GM18858 (cell line): ENCODE measurements at regions not wholly inside any gene's neighbourhood (a gene's known extent, or its start where the extent isn't known, plus 50 kb on each side); places are given as distances from the start of the nearest gene placed in this dataset.

Experiments
- ATAC-seq: cut with Tn5 transposase; IDR thresholded peaks from one replicate; pipeline ENCODE4 v1.9.1; 2021; ENCODE audit not compliant: unreplicated experiment

DNA sequence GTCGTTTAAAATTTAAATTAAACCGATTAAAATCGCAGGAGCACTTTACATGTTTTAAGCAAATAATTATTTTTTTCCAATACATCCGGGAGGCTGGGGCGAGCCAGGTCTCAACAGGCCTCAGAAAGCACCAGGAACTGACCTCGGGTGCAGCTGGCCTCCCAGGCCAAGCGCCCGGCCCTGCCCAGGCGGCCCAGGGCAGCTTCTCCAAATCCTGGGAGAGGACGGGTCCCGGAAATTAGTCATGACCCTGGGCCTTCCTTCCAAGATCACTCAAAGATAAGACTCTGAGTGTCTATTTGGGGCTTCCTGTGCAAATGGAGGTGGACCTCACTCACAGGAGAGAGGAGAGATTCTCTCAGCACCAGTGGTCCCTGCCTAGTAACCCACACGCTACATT lies 177.1 kb downstream of the BCL11B start:
- no peak for ATAC-seq

DNA sequence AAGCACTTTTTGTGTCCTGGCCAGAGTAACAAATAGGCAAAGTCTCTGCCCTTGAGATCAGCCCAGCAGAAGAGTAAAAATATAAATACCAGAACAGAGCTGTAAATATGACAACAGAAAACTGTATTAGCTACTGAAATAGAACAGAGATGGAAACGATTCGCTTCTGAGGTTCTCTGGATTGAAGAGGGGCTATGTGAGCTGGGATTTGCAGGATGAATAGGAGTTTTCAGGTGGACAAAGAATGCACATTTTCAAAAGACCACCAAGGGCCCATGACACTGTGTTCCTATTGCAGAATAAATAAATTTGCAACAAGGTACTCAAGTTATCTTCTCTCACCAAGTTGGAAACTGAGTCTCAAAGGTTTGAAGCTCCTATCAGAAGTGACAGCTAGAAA lies 176.6 kb downstream of the BCL11B start:
- no peak for ATAC-seq

DNA sequence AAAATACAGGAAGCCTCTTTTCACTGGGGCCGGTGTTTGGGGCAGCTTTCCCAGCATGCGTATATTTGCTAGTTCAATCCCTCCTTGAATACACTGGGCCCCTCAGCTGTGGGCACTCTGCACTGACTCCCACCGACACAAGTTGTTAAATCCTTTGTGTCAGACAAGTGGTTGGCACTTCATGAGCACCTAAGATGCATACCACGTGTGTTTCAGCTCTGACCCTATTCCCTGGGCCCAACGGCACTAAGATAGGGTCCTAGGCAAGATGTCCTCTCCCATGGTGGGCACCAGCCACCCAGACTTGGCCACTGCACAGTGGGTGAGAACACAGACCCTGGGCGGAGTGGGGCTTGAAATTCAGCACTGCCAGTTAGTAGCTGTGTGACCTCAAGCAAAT lies 173.8 kb downstream of the BCL11B start:
- no peak for ATAC-seq

DNA sequence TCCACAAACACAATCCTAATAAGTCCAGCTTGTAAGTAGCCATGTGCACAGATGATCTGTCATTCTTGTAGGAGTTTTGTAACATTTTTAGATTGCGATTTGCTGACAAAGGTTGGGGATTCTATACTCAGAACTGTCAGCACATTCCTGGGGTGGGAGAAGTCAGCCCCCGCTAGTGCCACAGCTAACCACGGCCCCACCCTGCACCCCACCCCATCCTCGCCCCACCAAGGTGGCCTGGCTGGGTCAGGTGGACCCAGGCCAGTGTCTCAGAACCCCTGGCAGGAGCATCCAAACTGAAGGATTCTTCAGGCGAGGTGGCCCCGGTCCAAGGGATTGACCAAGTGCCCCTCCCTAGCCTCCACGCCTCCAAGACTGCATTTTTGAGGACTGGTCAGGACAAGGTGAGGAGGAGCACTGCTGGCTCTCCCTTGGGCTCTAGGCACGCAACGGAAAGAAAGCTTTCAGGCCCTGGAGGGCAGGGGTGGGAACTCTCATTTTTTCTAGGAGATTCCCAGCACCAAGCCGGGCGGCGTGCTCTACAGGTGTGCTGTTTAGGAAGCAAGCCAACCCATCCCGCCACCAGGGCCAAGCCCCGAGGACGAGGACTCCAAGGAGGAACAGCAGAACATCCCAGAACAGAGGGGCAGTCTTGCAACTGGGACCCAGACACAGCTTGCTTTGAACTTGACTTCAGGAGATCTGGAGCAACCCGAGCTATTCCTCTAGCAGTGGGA lies 172.8 kb downstream of the BCL11B start:
- no peak for ATAC-seq

DNA sequence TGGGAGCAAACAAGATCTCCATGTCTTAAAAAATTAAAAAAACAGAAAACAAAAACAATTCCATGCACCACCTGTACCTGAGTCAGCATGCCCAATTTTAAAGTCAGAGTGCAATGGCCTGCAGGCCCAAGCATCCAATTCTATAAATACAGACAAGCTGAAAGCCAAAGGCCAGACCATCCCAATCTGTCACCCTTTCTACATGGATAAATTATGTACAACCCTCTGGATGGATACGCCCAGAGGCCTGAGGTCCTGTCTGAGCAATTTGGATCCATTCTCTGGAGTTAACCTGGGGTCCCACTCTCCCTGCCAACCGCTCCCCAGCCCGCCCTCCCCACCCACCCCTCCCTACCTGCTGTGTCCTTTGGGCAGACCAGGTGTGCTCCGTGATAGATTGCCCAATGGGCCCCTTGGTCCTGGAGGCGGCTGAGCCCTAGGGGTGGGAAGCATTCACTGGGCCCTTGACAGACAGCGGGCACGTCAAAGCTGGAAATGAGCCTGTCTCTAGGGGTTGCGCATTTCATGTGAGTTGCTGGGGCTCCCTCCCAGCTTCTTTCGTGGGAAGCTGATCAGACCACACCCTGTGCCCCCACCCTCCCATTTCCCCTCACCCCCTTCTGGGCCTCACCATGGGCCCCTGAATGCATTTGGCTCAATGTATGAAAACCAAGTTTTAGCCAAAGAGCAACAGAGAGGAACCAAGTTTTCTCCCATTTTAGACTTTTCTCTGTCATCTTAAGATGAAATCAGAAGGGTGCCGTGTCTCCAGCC lies 171.3 kb downstream of the BCL11B start:
- no peak for ATAC-seq

DNA sequence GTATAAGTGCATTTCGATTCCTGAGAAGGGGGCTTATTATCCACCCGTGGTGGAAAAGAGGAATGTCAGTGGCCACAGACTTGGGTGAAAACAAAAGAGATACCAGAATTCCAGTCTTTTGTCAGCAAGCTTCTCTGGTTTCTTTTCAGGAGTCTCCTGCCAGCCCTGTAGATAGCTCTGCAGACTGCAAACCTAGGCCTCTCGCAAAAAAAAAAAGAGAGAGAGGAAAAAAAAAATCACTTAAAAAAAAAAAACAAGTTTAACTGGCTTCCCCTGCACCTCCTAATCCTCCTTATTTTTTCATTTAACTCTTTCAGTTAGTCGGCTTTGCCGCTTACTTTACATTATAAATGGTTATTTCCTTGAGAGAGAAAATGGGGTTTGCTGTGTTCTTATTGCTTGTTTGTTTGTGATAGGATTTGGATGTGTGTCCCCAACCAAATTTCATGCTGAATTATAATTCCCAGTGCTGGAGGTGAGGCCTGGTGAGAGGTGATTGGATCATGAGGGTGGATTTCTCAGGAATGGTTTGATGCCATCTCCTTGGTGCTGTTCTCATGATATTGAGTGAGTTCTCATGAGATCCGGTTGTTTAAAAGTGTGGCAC lies 170.0 kb downstream of the BCL11B start:
- no peak for ATAC-seq

DNA sequence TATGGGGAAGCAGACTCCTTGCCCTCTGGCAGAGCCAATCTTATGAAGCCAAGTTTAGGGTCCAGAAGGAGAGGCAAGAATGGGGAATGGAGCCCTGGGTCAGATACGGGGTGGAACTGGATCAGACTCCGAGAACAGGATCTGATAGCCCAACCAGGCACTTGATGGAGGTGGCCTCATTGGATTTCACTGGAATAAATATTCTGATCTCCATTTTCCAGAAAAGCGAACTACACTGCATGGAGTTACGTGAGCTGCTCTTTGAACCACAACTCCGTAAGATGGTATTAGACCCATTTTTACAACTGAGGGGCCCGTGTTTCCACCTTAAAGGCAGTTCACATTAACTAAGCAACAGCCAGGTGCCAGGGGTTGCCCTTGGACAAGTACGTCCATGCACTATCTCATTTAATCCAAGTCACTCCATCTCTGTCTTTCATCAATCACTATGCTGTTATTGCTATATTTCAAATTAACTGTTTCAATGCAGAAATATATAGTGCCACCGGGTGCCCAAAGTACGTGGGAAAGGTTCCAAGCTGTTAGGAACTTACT lies 155.2 kb downstream of the BCL11B start:
- ATAC-seq = no peak

DNA sequence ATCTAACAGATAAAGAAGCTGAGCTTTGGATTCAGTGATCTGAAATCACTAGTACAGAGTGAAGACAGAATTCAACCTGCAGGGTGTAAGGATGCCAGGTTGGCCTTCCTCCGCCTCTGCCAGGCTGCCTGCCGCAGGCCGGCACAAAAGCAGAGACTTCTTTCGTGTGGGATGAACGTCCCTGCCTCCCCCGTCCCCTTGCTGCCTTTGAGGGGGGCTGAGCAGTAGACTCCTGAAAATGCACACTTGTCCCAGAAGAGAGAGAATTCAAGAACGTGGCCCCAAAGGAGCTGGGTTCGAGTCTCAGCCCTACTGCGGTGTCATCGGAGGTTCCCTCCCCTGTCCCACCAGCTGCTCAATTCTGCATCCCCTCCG lies 154.3 kb downstream of the BCL11B start:
- ATAC-seq = no peak

DNA sequence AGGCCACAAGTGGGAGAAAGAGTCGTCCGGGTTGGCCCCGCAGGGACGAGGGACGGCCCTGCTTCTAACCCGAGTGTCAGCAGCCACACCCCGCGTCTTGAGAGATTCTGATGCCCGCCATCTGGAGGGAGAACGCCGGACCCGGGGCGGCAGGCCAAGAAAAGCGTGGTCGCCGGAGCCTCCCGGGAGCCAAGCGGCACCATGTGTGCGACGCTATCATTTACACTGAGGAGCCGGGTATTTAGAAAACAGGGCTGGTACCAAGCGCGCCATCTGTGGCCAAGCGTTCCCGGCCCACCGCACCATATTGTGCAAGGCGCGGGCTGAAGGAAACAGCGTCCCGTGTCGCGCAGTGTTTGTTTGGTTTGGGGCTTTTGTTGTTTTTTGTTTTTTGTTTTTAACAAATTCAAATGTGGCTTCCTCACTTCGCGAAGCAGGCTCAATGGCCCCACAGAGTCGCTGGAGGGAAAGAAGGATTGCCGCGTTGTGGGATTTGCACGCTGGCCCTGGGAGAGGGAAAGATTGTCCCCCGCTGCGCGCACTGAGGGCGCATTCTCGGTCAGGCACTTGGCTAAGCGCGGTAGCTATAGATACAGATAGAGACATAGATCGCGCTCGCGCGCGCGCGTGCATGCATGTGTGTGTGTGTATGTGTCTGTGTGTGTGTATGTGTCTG lies 153.8 kb downstream of the BCL11B start:
- no peak for ATAC-seq

DNA sequence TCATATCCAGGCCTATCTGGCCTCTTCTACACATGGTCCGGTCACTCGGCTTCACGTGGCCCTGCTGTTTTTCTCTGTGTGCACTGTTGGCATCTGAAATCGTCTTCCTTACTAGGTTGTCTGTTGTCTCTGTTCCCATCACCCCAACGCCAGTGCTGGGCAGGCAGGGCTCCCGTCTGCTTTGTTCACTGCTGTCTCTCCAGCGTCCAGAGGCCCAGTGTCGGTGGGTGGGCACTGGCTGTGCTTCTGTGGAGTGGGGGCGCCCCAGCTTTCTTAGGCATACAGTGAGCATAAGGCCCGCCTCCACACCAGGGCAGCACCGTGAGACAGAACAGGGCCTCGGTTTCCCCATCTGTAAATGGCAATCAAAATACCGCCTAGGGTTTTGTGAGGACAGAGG lies 153.1 kb downstream of the BCL11B start:
- ATAC-seq = no peak
